ENCODE measurements at regions not wholly inside any gene's neighbourhood (a gene's known extent, or its start where the extent isn't known, plus 50 kb on each side); places are given as distances from the start of the nearest gene placed in this dataset.

DNA sequence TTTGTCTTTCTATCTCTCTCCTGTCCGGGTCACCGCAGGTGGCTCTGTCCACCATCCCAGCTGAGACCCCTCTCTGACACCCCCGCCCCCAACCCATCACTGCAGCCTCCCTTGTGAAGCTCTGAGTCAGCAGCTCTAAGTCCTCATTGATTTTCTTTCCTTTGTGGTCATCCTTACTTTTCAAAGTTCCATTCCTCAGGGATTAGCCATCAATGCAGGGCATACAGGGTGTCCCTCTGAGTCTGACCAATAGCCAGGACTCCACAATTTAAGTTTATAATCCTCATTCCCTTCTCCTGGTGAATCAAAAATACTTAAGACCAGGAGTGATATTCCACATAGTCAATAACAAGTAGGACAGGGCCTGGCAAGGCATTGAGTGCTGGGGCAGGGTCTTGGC lies 333.3 kb upstream of the CNR1 start:
- H3K4me2 ChIP-seq (ENCODE audit: control insufficient read depth, insufficient read depth): peak overlapping the region; percentile 85
- H3K27me3 ChIP-seq (replicated peaks in 1 of 2; ENCODE audit: control insufficient read depth in 2 of 2, insufficient read depth in 2 of 2, low read length in 1 of 2): no peaks in the 10 kb centered on the region
- H3K4me3 ChIP-seq: no peak overlapping the region
- no peaks in the 10 kb centered on the region for H4K20me1 ChIP-seq (ENCODE audit: control insufficient read depth, insufficient read depth)
- WGBS (ENCODE audit: insufficient coverage, insufficient replicate concordance, low lambda C conversion rate, missing lambda C conversion rate): 80% methylated on average over 3 of the region's 3 CpGs
- ATAC-seq: no peak
- RAD21 ChIA-PET (ENCODE audit: unreplicated experiment): interaction anchor here (0.6 to 1.1 kb wide), 3 partner anchors 251 to 356 kb away, joined by 3 to 4 read pairs (median 3); no protein-coding TSS in a partner anchor
- H3K27ac ChIP-seq (ENCODE audit: control insufficient read depth, insufficient read depth): peak overlapping the region; percentile 79
- intact Hi-C loops (cut with micrococcal nuclease; ENCODE audit: unreplicated experiment): loop anchor here (5.0 to 10.0 kb wide), 2 partner anchors 208 to 795 kb away; partner anchors contain the start of gene AKIRIN2
- H3K9me3 ChIP-seq (replicated peaks; ENCODE audit: control insufficient read depth, insufficient read depth, low read length): peaks cover 16% of the 10 kb centered on the region
- CTCF ChIA-PET: no interaction called here
- H2AFZ ChIP-seq (ENCODE audit: control insufficient read depth, low read depth, low read length): peak overlapping the region; percentile 68
- no peaks in the 10 kb centered on the region for H3K79me2 ChIP-seq (ENCODE audit: control insufficient read depth, insufficient read depth, low read length)
- SMC1A ChIA-PET (ENCODE audit: uncharacterized antibody, unreplicated experiment): interaction anchor here (0.6 to 2.1 kb wide), 5 partner anchors 12 to 141 kb away, joined by 3 to 7 read pairs (median 6); no protein-coding TSS in a partner anchor
- peak overlapping the region; percentile 30; the same call in 1 of the 2 replicates for H3K9ac ChIP-seq (ENCODE audit: control insufficient read depth, insufficient read depth, low read length)
- in situ Hi-C loops (cut with MboI): no loop called here
- no peaks in the 10 kb centered on the region for H3K36me3 ChIP-seq (ENCODE audit: control insufficient read depth in 2 of 2, insufficient read depth in 2 of 2, low read length in 1 of 2)
- DNase-seq (ENCODE audit: low read depth, low spot score): no peak
- H3K4me1 ChIP-seq (ENCODE audit: control insufficient read depth, insufficient read depth, low read length): peaks cover 21% of the 10 kb centered on the region
- no peak for FAIRE-seq
- POLR2A ChIA-PET: no interaction called here
- BruUV-seq (replicated peaks): no TSS peak
- TF ChIP-seq SMC3 (IDR thresholded peaks at IDR 0.05; ENCODE audit: borderline replicate concordance, low read length): no peak
- TF ChIP-seq, protein P1, sequence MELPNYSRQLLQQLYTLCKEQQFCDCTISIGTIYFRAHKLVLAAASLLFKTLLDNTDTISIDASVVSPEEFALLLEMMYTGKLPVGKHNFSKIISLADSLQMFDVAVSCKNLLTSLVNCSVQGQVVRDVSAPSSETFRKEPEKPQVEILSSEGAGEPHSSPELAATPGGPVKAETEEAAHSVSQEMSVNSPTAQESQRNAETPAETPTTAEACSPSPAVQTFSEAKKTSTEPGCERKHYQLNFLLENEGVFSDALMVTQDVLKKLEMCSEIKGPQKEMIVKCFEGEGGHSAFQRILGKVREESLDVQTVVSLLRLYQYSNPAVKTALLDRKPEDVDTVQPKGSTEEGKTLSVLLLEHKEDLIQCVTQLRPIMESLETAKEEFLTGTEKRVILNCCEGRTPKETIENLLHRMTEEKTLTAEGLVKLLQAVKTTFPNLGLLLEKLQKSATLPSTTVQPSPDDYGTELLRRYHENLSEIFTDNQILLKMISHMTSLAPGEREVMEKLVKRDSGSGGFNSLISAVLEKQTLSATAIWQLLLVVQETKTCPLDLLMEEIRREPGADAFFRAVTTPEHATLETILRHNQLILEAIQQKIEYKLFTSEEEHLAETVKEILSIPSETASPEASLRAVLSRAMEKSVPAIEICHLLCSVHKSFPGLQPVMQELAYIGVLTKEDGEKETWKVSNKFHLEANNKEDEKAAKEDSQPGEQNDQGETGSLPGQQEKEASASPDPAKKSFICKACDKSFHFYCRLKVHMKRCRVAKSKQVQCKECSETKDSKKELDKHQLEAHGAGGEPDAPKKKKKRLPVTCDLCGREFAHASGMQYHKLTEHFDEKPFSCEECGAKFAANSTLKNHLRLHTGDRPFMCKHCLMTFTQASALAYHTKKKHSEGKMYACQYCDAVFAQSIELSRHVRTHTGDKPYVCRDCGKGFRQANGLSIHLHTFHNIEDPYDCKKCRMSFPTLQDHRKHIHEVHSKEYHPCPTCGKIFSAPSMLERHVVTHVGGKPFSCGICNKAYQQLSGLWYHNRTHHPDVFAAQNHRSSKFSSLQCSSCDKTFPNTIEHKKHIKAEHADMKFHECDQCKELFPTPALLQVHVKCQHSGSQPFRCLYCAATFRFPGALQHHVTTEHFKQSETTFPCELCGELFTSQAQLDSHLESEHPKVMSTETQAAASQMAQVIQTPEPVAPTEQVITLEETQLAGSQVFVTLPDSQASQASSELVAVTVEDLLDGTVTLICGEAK (IDR thresholded peaks at IDR 0.05; ENCODE audit: borderline replicate concordance): no peak
- no peak for TF ChIP-seq EZH2 (IDR thresholded peaks at IDR 0.05; ENCODE audit: borderline replicate concordance, control insufficient read depth, low read depth, low read length)
- no peak for TF ChIP-seq RB1 (IDR thresholded peaks at IDR 0.05; ENCODE audit: borderline replicate concordance)
- TF ChIP-seq, protein P2, sequence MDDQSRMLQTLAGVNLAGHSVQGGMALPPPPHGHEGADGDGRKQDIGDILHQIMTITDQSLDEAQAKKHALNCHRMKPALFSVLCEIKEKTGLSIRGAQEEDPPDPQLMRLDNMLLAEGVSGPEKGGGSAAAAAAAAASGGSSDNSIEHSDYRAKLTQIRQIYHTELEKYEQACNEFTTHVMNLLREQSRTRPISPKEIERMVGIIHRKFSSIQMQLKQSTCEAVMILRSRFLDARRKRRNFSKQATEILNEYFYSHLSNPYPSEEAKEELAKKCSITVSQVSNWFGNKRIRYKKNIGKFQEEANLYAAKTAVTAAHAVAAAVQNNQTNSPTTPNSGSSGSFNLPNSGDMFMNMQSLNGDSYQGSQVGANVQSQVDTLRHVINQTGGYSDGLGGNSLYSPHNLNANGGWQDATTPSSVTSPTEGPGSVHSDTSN (IDR thresholded peaks at IDR 0.05; ENCODE audit: insufficient replicate concordance, low read depth, low read length): no peak
- TF ChIP-seq, protein P3, sequence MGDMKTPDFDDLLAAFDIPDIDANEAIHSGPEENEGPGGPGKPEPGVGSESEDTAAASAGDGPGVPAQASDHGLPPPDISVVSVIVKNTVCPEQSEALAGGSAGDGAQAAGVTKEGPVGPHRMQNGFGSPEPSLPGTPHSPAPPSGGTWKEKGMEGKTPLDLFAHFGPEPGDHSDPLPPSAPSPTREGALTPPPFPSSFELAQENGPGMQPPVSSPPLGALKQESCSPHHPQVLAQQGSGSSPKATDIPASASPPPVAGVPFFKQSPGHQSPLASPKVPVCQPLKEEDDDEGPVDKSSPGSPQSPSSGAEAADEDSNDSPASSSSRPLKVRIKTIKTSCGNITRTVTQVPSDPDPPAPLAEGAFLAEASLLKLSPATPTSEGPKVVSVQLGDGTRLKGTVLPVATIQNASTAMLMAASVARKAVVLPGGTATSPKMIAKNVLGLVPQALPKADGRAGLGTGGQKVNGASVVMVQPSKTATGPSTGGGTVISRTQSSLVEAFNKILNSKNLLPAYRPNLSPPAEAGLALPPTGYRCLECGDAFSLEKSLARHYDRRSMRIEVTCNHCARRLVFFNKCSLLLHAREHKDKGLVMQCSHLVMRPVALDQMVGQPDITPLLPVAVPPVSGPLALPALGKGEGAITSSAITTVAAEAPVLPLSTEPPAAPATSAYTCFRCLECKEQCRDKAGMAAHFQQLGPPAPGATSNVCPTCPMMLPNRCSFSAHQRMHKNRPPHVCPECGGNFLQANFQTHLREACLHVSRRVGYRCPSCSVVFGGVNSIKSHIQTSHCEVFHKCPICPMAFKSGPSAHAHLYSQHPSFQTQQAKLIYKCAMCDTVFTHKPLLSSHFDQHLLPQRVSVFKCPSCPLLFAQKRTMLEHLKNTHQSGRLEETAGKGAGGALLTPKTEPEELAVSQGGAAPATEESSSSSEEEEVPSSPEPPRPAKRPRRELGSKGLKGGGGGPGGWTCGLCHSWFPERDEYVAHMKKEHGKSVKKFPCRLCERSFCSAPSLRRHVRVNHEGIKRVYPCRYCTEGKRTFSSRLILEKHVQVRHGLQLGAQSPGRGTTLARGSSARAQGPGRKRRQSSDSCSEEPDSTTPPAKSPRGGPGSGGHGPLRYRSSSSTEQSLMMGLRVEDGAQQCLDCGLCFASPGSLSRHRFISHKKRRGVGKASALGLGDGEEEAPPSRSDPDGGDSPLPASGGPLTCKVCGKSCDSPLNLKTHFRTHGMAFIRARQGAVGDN (IDR thresholded peaks at IDR 0.05): no peak
- TF ChIP-seq, protein P4, sequence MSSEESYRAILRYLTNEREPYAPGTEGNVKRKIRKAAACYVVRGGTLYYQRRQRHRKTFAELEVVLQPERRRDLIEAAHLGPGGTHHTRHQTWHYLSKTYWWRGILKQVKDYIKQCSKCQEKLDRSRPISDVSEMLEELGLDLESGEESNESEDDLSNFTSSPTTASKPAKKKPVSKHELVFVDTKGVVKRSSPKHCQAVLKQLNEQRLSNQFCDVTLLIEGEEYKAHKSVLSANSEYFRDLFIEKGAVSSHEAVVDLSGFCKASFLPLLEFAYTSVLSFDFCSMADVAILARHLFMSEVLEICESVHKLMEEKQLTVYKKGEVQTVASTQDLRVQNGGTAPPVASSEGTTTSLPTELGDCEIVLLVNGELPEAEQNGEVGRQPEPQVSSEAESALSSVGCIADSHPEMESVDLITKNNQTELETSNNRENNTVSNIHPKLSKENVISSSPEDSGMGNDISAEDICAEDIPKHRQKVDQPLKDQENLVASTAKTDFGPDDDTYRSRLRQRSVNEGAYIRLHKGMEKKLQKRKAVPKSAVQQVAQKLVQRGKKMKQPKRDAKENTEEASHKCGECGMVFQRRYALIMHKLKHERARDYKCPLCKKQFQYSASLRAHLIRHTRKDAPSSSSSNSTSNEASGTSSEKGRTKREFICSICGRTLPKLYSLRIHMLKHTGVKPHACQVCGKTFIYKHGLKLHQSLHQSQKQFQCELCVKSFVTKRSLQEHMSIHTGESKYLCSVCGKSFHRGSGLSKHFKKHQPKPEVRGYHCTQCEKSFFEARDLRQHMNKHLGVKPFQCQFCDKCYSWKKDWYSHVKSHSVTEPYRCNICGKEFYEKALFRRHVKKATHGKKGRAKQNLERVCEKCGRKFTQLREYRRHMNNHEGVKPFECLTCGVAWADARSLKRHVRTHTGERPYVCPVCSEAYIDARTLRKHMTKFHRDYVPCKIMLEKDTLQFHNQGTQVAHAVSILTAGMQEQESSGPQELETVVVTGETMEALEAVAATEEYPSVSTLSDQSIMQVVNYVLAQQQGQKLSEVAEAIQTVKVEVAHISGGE (CRISPR knock-in tag; IDR thresholded peaks at IDR 0.05): no peak
- no peak for TF ChIP-seq SP1 (IDR thresholded peaks at IDR 0.05; ENCODE audit: low read depth, low read length)
- no peak for TF ChIP-seq YY1 (IDR thresholded peaks at IDR 0.05; ENCODE audit: low read depth, low read length)
